SHP77 (cell line): ENCODE measurements at regions not wholly inside any gene's neighbourhood (a gene's known extent, or its start where the extent isn't known, plus 50 kb on each side); places are given as distances from the start of the nearest gene placed in this dataset.

Source experiments
- DNase-seq, 2 experiments: peaks; one replicate each; lab custom pipeline; 2025; lab: John Stamatoyannopoulos, UW

DNA sequence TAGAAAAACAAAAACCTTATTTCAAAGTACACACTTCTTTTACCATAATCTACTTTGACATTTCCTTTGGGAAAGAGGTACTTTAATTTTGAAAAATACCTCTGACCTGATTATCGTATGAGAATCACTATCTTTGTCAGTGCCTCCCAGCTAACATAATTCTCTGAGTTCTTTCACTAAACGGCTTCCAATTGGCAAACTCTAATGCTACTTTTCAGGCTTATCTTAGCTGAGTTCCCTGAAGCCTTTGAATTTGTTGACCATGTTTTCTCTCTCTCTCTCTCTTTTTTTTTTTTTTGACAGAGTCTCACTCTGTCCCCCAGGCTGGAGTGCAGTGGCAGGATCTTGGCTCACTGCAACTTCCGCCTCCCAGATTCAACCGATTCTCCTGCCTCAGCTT, 312.8 kb downstream of the ZPLD1 start:
- no peak for DNase-seq

DNA sequence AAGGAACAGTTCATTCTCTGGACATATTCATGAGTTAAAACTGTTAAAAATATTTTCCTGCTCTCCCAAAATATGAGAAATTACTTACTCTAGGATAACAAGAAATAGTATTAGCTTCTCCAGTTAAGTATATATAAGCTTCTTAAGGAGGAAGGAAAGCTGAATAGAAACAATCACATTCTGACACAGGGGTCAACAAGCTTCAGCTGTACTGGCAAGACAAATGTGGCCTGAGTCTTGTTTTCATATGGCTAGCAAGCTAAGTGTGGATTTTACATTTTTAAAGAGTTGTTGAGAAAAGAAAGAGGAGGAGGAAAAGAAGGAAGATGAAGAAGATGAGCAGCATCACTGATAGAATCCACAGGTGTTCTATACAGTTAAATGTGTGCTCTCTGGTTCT, 313.8 kb downstream of the ZPLD1 start:
- no peak for DNase-seq

DNA sequence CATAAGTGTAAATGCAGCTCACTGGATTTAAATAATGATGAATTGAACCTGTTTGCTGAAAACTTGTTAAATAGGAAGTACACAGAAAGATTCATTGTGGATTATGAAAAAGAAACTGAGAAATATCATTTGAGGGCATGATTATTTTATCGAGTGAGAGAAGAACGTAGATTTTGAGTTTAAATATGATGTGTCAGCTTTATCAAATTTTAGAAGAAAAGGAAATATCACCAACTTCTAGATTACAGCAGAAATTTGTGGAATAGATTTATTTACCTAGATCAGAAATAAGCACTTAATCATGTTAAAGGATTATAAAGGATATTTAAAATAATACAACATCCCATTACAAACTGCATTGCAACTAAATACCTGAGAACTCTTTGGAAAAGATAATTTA, 315.5 kb downstream of the ZPLD1 start:
- no peak for DNase-seq

GRCh38 chr3:102753901-102754300, 319.1 kb downstream of the ZPLD1 start:
- no peak for DNase-seq

DNA sequence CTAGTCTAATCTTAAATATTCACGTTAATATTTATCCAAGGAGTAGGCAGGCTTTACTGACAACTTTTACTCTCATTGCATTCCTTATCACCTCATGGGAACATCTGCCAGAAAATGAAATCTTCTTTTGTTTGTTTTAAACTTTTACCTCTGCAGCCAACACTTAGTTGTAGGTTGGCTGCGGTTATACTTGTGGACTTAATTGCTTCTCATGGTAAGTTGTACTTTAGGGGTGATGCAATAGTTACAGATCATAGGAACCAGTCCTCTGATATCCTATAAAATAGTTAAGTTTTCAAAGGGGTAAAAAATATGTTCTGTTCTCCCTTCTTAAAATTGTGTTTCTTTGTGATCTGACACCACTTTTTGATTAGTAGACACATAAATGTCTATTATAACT, 321.9 kb downstream of the ZPLD1 start:
- DNase-seq: no peak

GRCh38 chr3:102757950-102758349, 323.1 kb downstream of the ZPLD1 start:
- no peak for DNase-seq

- no peak for DNase-seq
These were observed 327.0 kb downstream of the ZPLD1 start for GRCh38 chr3:102761766-102762165.

- no peak for DNase-seq
These were observed 356.0 kb downstream of the ZPLD1 start for GRCh38 chr3:102790747-102791325.

- DNase-seq: no peak
These were observed 357.1 kb downstream of the ZPLD1 start for GRCh38 chr3:102791641-102792589.

DNA sequence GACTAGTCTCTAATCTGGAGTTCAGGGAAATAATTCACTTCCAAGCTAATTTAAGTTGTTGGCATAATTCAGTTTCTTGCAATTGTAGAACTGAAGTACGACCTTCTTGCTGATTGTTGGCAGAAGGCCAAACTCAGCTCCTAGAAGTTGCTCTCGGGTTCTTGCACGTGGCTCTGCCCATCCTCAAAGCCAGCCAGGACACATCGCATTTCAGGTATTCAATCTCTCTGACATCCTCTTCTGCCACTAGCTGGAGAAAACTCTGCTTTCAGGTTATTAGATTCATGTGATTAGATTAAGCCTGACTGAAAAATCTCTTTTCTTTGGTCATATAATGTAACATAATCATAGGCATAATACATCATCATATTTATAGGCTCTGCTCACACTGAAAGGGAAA, 362.0 kb downstream of the ZPLD1 start:
- DNase-seq: no peak

GRCh38 chr3:102802819-102803420, 368.1 kb downstream of the ZPLD1 start:
- no peak for DNase-seq

DNA sequence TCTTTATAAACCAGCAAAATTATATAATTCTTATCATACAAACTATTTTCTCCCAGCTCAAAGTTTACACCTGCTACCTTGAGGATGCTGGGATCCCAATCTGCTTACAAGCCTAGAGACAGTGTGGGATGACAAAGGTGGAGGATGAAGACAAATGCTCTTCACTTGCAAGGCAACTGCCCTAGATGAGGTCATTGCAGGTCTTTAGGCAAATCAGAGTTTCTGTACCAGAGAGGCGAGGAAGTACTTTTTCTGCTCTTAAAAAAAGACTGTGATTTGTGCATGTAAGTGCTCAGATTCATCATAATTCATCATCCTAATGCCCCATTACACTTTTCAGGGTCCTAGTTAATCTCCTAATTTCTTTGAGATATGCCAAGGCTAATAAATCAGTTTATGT, 376.1 kb downstream of the ZPLD1 start:
- no peak for DNase-seq

GRCh38 chr3:102826636-102827035, 391.8 kb downstream of the ZPLD1 start:
- no peak for DNase-seq

- DNase-seq: no peak
These were observed 392.6 kb downstream of the ZPLD1 start for GRCh38 chr3:102827386-102827785.

DNA sequence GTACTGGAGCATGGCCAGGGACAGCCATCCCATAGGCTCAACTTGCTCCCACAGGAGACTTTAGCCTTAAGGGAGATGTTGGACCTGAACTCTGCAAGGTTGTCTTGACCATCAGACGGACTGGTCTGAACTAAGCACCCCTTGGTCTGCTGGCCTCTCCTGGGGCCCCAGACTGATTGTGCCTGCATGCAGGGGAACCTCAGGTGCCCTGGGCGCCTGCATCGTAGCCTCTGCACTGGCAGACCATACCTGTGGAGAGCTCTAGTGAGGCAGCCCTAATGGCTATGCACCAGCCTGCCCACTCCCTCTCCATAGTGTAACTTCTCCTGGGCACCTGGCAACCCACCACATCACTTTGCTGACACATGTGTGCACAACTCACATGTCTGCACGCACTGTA, 395.6 kb downstream of the ZPLD1 start:
- no peak for DNase-seq

DNA sequence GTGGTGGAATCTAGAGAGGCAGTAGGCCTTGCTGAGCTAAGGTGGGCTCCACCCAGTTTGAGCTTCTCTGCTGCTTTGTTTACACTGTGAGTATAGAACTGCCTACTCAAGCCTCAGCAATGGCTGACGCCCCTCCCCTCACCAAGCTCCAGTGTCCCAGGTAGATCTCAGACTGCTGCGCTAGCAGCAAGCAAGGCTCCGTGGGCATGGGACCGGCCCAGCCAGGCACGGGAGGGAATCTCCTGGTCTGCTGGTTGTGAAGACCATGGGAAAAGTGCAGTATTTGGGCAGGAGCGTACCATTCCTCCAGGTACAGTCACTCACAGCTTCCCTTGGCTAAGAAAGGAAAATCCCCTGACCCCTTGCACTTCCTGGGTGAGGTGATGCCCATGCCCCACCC, 407.1 kb downstream of the ZPLD1 start:
- no peak for DNase-seq

- DNase-seq: no peak
These were observed 432.0 kb downstream of the ZPLD1 start for GRCh38 chr3:102866845-102867244.

DNA sequence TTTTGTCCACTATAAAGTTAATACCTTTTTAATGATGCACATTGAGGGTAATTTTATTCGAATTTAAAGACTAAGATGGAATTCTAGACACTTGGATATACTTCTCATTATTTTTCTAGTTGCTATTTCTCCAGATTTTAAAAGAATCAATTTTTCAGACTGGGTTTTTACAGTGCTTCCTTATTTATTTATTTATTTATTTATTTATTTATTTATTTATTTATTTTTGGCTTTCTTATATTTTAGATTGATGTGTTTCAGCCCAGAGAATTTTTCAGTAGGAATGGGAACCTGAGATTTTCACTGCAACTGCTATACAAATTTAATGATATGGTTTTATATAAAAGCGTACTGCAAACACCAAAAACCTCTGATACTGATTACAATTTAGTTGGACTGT, 448.7 kb downstream of the ZPLD1 start:
- DNase-seq: no peak

DNA sequence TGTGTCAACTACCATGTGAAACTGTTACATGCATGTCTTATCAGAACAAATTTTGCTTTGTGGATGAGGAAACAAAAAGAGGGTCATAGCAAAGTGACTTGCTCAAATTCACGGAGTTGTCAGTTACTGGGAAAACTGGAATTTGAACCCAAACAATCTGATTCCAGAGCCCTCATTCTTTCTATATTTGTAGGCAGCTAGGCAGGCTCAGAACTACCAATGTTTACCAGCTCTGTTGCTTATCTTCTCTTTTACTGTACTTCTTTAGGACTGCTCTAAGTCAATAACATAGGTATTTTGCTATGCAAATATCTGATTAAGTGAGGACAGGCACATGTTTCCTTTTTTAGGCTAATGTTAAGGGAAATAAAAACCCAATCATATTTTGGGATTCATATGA, 450.5 kb downstream of the ZPLD1 start:
- no peak for DNase-seq

DNA sequence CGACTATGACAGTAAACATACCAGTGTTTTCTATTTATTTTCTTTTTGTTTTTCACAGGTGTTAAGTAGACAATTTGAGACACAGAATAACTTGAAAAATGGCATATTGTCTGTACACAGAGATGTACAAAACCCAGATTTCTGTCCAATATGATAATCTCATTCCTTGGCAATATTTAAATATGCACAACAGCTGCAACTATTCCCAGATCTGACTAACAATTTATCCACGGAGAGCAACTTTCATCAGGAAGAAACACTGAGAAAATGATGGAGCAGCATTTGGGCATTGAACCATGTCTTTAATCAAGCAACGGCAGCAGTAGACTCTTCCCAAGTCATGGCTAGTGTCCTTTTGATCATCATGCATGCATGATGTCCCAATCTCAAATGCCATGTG, 452.6 kb downstream of the ZPLD1 start:
- no peak for DNase-seq

DNA sequence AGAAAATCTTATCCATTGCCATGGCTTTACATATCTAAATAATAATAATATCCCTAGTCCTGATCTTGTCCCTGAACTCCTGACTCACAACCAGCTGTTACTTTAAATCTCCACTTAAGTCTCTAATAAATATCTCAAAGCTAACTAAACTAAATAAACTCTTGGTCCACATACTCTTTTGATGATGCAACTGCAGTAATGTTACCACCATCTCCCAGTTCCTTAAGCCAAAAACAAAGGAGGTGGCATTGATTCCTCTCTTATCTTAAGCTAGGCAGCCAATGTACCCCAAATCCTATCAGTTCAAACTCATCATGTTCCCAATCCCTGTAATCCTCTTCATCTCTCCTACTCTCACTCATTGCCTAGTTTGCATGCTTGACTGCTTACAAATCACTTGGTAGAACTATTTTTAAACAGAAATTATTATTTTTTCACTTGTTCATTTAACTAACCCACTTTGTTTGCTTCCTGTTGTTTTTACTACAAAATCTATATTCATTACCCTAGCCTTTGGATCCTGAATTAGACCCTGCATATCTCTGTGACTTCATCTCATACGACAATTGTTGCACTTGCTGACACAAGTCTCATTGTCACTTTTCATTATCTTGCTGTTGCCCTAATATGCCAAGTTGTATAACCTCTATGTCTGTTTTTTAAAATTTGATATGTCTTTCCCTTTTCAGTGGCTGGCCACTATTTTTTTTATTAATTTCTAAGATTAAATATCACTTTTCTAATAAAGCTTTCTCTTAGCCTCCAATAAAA, 462.2 kb downstream of the ZPLD1 start:
- DNase-seq: no peak

DNA sequence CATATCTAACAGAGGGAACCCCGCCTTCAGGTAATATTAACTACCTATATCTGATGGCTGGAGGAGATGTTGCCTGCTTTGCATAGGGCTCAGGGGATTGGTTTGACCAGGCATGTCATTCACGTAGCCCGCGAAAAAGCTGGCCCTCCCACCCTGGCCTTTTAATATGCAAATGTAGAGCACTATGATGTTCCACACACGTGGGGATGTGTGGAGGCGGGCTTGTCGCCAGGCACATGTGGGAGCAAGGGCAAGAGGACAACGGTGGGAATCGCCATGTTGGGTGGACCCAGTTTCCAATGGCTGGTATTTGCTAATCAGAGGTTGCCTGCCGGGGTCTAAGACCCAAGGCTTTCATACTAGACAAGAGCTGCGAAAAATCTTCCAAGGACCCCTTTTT, 469.8 kb downstream of the ZPLD1 start:
- DNase-seq: no peak
